NB4 (cell line): ENCODE measurements at regions not wholly inside any gene's neighbourhood (a gene's known extent, or its start where the extent isn't known, plus 50 kb on each side); places are given as distances from the start of the nearest gene placed in this dataset.

Experiments
- MYC ChIP-seq: IDR thresholded peaks from 2 replicates; pipeline ENCODE4 v1.6.1; 2011; ENCODE audit warnings: low read depth, low read length
- TF ChIP-seq, protein P1 (sequence below): IDR thresholded peaks from one replicate; pipeline ENCODE4 v1.5.1; 2012; ENCODE audit warnings: low read depth, low read length

DNA sequence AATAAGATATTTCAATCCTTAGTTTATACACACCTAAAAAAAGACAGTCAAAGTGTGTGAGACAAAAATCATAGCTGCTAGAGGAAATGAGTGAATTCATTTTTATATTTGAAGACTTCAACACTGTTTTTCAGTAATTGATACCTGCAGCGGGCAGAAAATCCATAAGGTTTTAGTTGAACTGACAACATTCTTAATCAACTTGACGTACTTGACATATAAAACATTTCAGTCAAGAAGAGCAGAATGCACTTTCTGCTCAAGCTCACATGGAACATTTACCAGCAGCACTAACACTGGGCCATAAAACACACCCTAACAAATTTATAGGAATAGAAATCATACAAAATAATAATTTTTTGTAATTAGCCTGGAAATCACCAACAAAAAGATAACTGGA is 959.6 kb upstream of the SOX11 start:
- TF ChIP-seq, protein P1, sequence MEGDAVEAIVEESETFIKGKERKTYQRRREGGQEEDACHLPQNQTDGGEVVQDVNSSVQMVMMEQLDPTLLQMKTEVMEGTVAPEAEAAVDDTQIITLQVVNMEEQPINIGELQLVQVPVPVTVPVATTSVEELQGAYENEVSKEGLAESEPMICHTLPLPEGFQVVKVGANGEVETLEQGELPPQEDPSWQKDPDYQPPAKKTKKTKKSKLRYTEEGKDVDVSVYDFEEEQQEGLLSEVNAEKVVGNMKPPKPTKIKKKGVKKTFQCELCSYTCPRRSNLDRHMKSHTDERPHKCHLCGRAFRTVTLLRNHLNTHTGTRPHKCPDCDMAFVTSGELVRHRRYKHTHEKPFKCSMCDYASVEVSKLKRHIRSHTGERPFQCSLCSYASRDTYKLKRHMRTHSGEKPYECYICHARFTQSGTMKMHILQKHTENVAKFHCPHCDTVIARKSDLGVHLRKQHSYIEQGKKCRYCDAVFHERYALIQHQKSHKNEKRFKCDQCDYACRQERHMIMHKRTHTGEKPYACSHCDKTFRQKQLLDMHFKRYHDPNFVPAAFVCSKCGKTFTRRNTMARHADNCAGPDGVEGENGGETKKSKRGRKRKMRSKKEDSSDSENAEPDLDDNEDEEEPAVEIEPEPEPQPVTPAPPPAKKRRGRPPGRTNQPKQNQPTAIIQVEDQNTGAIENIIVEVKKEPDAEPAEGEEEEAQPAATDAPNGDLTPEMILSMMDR: no peak
- TF ChIP-seq MYC: no peak
